Progenitor cell of endocrine pancreas (in vitro differentiated cells): ENCODE measurements at regions not wholly inside any gene's neighbourhood (a gene's known extent, or its start where the extent isn't known, plus 50 kb on each side); places are given as distances from the start of the nearest gene placed in this dataset.
"Not testable (repeated sequence)": the region's sequence is repeated elsewhere in the genome, so short reads cannot be mapped to it uniquely, and the experiment has no call there.

ENCODE experiments used
- DNase-seq: peaks from one replicate; pipeline ENCODE4 v3.0.0; 2021; ENCODE audit warnings: low spot score; ENCODE audit not compliant: unreplicated experiment
- H3K27ac Mint-ChIP-seq: 2 replicates; pipeline ENCODE4 v1.8.0; 2021; ENCODE audit warnings: mild to moderate bottlenecking, moderate library complexity, mixed read lengths
- H3K27me3 Mint-ChIP-seq: 2 replicates; pipeline ENCODE4 v1.8.0; 2021; ENCODE audit warnings: mixed read lengths
- H3K36me3 Mint-ChIP-seq: 2 replicates; pipeline ENCODE4 v1.8.0; 2022; ENCODE audit warnings: mixed read lengths; ENCODE audit not compliant: insufficient read depth
- H3K4me1 Mint-ChIP-seq: 2 replicates; pipeline ENCODE4 v1.8.0; 2021; ENCODE audit warnings: low read depth, mixed read lengths
- H3K4me3 Mint-ChIP-seq: 2 replicates; pipeline ENCODE4 v1.8.0; 2021; ENCODE audit warnings: low read depth, mild to moderate bottlenecking, moderate library complexity, mixed read lengths
- H3K9me3 Mint-ChIP-seq: 2 replicates; pipeline ENCODE4 v1.8.0; 2021; ENCODE audit warnings: low read depth, mixed read lengths
- CTCF ChIP-seq: fragments of 200-600 bp; sonication (generic); IDR thresholded peaks from one replicate; pipeline ENCODE4 v1.5.0; 2021; ENCODE audit warnings: antibody characterized with exemption, mild to moderate bottlenecking; ENCODE audit not compliant: unreplicated experiment

GRCh38 chr5:114146398-114146797, 215.5 kb upstream of the KCNN2 start:
- no peak overlapping the region for H3K4me3 Mint-ChIP-seq
- no peak for DNase-seq
- H3K27ac Mint-ChIP-seq, result no peak overlapping the region
- TF ChIP-seq CTCF, result no peak
- H3K27me3 Mint-ChIP-seq, result no peaks in the 10 kb centered on the region
- peaks cover 43% of the 10 kb centered on the region for H3K9me3 Mint-ChIP-seq
- H3K4me1 Mint-ChIP-seq, result peaks cover 7% of the 10 kb centered on the region
- H3K36me3 Mint-ChIP-seq, result peaks cover 12% of the 10 kb centered on the region

DNA sequence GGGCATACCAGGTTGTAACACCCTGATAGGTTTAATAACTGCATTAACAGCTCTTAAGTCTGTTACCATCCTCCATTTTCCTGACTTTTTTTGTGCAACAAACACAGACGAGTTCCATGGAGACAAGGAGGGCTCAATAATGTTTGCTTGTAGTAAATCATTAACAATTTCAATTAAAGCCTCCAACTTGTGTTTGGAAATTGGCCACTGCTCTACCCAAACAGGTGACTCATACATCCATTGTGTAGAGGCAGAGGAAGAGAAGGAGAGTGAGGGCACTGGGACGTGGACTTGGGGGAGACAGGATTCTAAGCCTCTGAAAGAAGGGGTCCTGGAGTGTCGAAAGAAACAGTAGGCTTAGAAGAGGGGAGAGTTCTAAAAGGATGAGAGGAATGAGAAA, 213.6 kb upstream of the KCNN2 start:
- Mint-ChIP-seq H3K36me3 (peaks cover 12% of the 10 kb centered on the region), H3K4me1 (peaks cover 7% of the 10 kb centered on the region), H3K9me3 (peaks cover 48% of the 10 kb centered on the region), H3K4me3 (no peak overlapping the region), H3K27ac (peak overlapping the region; percentile 70), H3K27me3 (no peaks in the 10 kb centered on the region)
- DNase-seq, result no peak
- no peak for TF ChIP-seq CTCF

- not testable (repeated sequence) for H3K4me1 Mint-ChIP-seq, DNase-seq, H3K27me3 Mint-ChIP-seq, H3K4me3 Mint-ChIP-seq
- Mint-ChIP-seq H3K36me3 (peaks cover 12% of the 10 kb centered on the region), H3K9me3 (peaks cover 48% of the 10 kb centered on the region), H3K27ac (peak overlapping the region; percentile 70)
These were observed 213.1 kb upstream of the KCNN2 start for GRCh38 chr5:114148728-114149127.

DNA sequence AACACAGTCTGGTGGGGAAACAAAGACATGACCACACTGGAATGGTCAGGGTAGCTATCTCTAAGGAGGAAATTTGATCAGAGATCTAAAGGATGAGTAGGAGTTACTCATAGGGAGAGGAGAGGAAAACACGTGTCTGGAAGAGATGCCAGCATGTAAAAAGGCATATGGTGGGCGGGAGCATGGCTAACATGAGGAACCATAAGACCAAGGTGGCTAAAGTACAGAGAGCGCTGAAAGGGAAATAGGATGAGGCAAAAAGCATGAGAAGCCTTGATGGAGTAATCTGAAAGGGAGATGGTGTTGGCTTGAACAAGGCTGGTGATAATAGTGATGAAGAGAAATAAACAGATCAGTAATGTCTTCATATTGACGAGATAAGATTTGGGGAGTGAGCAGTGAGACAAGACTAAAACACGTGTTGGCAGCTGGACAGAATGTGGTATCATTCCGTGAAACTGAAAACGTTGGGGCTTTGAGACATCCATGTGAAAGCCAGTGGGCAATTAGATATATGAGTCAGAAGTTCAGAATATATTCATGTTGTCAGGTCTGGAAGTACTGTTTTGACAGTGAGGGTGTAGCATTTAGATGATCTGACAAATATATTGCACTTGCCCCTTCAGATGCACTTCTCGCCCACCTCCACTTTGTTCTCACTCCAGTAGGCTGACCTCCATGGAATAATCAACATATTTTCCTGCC, 209.1 kb upstream of the KCNN2 start:
- H3K27ac Mint-ChIP-seq, result no peak overlapping the region
- peaks cover 46% of the 10 kb centered on the region for H3K9me3 Mint-ChIP-seq
- H3K27me3 Mint-ChIP-seq, result no peaks in the 10 kb centered on the region
- no peak for TF ChIP-seq CTCF
- H3K36me3 Mint-ChIP-seq, result peaks cover 12% of the 10 kb centered on the region
- no peak overlapping the region for H3K4me3 Mint-ChIP-seq
- DNase-seq, result no peak
- H3K4me1 Mint-ChIP-seq, result peaks cover 7% of the 10 kb centered on the region

DNA sequence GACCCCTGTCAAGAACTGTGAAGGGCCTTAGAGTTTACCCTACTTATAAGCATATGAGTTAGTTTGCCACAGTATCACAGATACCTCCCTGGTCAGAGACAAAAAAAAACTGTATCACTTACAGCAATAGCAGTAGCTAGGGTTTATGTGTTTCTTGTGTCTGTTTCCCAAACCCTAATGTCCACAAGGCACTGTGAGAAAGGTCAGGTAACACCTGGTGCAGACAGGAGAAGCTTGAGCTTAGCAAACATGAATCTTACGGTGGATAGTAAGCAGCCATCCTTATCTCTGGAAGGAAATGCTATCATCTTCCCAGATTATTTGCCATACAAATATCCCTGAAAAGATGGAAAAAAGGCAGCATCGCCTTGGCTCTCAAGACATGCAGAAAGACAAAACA, 208.5 kb upstream of the KCNN2 start:
- no peak overlapping the region for H3K4me3 Mint-ChIP-seq
- H3K27me3 Mint-ChIP-seq, result no peaks in the 10 kb centered on the region
- peaks cover 40% of the 10 kb centered on the region for H3K9me3 Mint-ChIP-seq

More for the DNA sequence above, 208.5 kb upstream of the KCNN2 start:
- no peak for DNase-seq
- no peak for TF ChIP-seq CTCF
- Mint-ChIP-seq H3K27ac (no peak overlapping the region), H3K36me3 (peaks cover 10% of the 10 kb centered on the region), H3K4me1 (peaks cover 3% of the 10 kb centered on the region)
